Posterior cingulate gyrus (tissue), 11 donors: ENCODE measurements at regions not wholly inside any gene's neighbourhood (a gene's known extent, or its start where the extent isn't known, plus 50 kb on each side); places are given as distances from the start of the nearest gene placed in this dataset.

Experiments used
- DNase-seq, 10 donors: peaks; one replicate each; pipeline versions ENCODE4 v3.0.0 to v3.0.0-alpha.2; 2020 to 2021; ENCODE audit warnings: mixed read lengths in 3 of 10
- intact Hi-C: fragments of 100-400 bp; cut with DNase I; formaldehyde crosslinking; loops from one replicate; pipeline ENCODE4 v1.15.1; 2023

GRCh38 chr14:66088656-66089055 lies 397.5 kb upstream of the CCDC196 start:
- DNase-seq = no peak
- intact Hi-C loops = no loop called here

DNA sequence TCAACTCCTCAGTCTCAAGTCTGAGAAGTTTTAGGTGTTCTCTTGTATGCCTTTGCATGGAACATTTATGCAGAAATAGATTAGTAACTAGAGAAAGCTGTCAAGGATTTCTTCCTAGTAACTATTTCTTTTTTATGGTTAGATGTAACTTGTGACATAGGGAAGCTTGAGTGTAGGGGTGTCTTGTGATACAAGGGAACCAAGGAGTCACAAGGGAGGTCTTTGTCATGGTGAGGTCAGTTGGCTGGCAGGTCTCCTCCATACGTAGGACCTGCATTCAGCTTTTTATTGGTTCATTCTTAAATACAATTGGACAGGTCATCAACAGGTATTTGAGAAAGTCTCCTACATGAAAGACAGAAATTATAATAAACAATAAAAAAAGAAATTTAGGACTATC lies 394.0 kb upstream of the CCDC196 start:
- intact Hi-C loops = no loop called here

GRCh38 chr14:66092748-66093147 lies 393.4 kb upstream of the CCDC196 start:
- intact Hi-C loops = no loop called here
- peak in 1 of 10 donors; percentile 81 for DNase-seq

More for the DNA sequence above, 394.0 kb upstream of the CCDC196 start:
- DNase-seq = no peak

DNA sequence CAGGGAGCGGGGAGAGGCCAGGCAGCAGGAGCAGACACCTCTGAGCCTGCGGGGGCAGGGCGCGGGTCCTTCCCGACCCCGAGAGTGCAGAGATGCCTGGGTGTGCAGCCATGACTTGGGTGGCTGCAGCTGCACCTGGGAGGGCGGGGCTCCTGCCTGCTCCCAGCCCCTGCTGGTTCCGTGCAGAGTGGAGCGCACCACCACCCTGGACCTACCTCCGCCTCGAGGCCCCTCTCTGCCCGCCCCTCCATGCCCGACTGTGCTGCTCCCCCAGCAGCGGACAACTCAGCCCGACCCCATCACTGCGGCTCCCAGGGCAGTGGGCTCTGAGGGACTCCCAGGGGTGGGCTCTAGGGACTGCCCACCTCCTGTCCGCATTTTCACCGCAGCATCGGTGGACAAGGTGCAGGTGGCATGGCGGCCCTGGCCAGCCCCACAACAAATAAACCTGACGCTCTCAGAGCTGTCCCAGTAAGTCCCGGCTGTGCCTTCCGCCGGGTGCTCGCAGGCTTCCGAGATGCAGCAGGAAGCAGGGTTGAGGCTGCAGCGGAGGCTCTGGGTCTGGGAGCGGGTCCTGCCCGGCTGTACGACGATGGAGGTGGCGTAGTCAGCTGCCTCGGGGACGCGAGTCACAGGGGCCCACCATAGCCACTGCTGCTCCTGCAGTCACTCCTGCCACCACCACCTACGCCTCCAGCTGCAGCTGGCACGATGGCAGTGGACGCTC lies 392.0 kb upstream of the CCDC196 start:
- DNase-seq = peak in 2 of 10 donors; percentile 62 to 65
- intact Hi-C loops = no loop called here

- intact Hi-C loops = no loop called here
- DNase-seq = no peak
These were observed 386.7 kb upstream of the CCDC196 start for GRCh38 chr14:66099451-66099850.

DNA sequence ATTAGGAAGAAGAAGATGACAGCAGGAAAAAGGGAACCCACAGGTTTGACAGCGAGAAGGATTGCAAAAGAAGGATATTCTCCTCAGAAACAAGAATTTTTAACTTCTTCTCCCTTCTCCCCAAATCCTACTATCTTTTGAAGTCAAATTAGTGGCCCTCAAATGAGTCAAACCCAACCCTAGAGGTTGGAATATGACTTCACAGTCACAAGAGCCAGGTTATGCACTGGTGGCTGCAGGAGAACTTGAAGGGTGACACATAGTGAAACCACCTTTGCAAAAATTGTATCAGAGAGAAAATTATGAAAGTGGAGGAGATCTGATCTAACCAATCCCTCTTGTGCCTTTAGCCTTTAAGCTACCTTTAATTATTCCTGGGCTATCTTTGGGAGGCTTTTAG lies 386.2 kb upstream of the CCDC196 start:
- intact Hi-C loops = no loop called here
- DNase-seq = no peak

GRCh38 chr14:66101662-66102061 lies 384.5 kb upstream of the CCDC196 start:
- intact Hi-C loops = no loop called here
- no peak for DNase-seq

DNA sequence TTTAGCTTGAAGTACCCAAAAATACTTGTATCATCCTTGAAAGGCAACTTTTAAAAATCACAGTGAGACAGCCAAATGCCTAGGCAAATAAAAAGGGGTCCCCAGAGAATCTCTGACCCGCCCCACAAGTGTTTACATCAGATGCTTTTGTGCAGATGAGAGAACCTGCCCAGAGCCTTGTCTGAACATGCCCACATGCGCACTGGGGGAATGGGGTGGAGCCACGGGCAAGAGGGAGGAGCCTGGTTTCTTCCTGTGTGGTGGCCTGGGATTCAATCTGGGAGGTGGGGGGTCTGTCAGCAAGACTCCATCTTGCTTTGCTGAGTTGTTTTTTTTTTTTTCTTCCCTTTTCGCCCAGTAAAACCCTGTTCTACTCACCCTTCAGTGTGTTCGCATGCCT lies 381.7 kb upstream of the CCDC196 start:
- no peak for DNase-seq
- intact Hi-C loops = no loop called here

GRCh38 chr14:66105815-66106214 lies 380.4 kb upstream of the CCDC196 start:
- intact Hi-C loops = no loop called here

DNA sequence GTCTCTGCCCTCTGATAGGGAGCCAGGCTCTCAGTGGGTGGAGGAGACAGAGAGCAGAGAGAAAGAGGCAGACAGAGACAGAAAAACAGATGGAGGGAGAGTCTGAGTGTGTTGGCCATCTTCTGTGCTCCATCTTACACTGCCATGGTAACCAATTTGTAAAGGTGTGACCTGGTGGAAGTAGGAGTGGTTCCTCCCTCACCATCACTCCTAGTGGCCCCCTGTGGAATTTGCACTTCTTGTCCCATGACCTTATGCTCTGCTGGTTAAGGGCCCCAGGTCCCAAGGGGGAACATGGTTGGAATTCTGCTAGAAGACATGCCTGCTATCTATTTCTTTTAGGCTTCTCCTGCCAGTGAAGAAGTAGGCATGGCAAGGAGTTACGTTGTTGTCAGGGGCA lies 376.7 kb upstream of the CCDC196 start:
- DNase-seq = no peak
- intact Hi-C loops = no loop called here

More at GRCh38 chr14:66105815-66106214, 380.4 kb upstream of the CCDC196 start:
- DNase-seq = no peak

DNA sequence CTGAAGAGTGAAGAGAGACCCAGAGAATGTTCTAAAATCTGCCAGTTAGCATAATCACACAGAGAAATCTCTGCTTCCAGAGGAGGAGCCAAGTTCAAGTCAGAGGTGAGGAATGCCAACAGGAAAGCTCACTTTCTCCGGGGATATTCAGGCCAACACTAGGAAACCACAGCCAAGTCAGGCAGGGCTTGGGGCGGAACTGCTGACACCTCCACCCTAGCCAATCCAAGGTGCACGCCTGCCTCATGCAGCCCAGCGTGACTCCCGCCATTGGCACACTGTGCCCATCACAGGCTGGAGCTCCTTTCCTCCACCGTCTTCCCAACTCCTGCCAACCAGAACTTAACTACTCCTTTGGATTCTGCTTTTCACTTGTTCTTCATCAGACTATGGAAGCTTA lies 374.3 kb upstream of the CCDC196 start:
- peak in 1 of 10 donors; percentile 66 for DNase-seq
- intact Hi-C loops = no loop called here

DNA sequence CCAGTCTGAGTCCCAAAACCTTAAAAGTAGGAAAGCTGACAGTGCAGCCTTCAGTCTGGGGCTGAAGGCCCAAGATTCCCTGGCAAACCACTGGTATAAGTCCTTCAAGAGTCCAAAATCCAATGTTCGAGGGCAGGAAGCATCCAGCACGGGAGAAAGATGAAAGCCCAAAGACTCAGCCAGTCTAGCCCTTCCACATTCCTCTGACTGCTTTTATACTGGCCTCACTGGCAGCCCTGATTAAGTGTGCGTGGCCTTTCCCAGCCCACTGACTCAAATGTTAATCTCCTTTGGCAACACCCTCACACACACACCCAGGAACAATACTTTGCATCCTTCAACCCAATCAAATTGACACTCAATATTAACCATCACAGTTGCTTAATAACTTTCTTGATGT lies 372.1 kb upstream of the CCDC196 start:
- DNase-seq = no peak
- intact Hi-C loops = no loop called here

- intact Hi-C loops = no loop called here
- DNase-seq = no peak
These were observed 370.2 kb upstream of the CCDC196 start for GRCh38 chr14:66115740-66116502.

DNA sequence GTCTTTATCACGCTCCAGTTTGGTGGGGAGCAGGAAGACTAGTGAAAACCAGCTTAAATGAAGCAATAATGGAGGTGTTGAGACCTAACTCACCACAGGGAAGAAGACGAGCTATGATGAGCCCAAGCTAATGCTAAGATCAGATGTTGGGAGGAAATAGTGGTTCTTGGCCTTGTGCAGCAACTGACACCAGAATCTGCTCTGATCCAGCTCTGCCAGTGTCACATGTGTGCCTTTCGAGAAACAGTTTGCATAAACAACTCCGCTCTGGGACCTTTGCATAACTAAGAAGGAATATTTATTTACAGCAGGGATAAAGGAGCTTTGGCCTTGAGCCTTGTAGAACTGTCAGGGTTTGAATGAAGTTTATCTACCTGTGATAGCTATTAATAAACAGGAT lies 369.4 kb upstream of the CCDC196 start:
- intact Hi-C loops = no loop called here
- DNase-seq = no peak

DNA sequence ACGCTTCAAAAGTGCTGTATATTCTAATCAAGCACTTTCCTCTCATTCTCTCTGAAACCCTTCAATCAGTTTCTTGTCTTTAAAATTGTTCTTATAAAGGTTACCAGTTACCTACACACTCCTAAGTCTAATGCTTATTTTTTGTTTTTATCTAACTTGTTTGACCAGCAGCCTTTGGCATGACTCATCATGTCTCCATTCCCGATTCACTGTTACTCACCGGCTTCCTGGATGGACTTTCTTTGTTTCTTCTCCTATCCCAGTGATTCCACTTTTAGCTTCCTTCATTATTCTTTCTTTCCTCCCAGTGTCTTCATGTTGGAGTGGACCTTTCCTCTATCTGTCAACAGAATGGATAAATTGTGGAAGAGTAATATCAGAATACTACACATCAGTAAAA lies 368.6 kb upstream of the CCDC196 start:
- intact Hi-C loops = no loop called here
- DNase-seq = no peak

GRCh38 chr14:66119606-66120231 lies 366.5 kb upstream of the CCDC196 start:
- intact Hi-C loops = no loop called here
- no peak for DNase-seq

DNA sequence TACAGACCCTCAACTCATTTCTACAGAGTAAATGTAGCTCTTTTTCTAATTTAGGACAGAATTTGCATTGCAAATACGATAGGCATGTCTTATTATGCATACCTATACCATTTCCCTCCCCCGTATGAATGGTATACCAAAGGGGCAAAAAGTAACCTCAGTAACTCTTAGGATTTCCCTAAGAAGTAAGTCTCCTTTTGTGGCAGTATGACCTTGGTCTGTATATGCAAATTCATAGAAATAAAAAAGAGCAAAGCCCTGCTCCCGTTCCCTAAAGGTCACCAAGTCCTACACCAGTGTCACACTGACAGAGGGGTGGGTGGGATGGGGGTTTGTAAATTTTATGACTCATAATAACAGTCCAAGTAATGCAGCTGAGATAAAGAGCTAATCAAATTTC lies 365.8 kb upstream of the CCDC196 start:
- DNase-seq = no peak
- intact Hi-C loops = no loop called here

GRCh38 chr14:66121859-66122258 lies 364.3 kb upstream of the CCDC196 start:
- intact Hi-C loops = no loop called here
- DNase-seq = no peak

- intact Hi-C loops = no loop called here
These were observed 356.9 kb upstream of the CCDC196 start for GRCh38 chr14:66129224-66129623.

GRCh38 chr14:66131111-66131510 lies 355.1 kb upstream of the CCDC196 start:
- intact Hi-C loops = no loop called here
- no peak for DNase-seq

More at GRCh38 chr14:66129224-66129623, 356.9 kb upstream of the CCDC196 start:
- no peak for DNase-seq

DNA sequence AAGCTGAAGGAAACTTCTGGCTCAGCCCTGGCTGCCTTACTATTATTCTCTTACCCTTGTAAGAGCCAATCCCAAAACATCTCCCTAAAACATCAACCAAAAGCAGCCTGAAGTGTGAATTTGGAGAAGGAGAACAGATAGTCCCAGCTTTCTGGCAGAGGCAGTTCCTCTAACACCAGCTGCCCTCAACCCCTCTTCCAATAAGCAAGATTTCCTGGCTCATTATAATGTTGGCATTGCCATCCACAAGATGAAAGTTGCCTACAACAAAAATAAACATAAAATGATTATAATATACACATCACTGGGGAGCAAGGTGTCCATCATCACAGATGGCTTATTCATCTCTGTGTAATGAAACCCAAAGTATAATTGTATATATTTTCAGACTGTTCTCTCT lies 352.5 kb upstream of the CCDC196 start:
- intact Hi-C loops = no loop called here

GRCh38 chr14:66135831-66136230 lies 350.3 kb upstream of the CCDC196 start:
- no peak for DNase-seq
- intact Hi-C loops = no loop called here

More for the DNA sequence above, 352.5 kb upstream of the CCDC196 start:
- no peak for DNase-seq
